ENCODE measurements at regions not wholly inside any gene's neighbourhood (a gene's known extent, or its start where the extent isn't known, plus 50 kb on each side); places are given as distances from the start of the nearest gene placed in this dataset.

DNA sequence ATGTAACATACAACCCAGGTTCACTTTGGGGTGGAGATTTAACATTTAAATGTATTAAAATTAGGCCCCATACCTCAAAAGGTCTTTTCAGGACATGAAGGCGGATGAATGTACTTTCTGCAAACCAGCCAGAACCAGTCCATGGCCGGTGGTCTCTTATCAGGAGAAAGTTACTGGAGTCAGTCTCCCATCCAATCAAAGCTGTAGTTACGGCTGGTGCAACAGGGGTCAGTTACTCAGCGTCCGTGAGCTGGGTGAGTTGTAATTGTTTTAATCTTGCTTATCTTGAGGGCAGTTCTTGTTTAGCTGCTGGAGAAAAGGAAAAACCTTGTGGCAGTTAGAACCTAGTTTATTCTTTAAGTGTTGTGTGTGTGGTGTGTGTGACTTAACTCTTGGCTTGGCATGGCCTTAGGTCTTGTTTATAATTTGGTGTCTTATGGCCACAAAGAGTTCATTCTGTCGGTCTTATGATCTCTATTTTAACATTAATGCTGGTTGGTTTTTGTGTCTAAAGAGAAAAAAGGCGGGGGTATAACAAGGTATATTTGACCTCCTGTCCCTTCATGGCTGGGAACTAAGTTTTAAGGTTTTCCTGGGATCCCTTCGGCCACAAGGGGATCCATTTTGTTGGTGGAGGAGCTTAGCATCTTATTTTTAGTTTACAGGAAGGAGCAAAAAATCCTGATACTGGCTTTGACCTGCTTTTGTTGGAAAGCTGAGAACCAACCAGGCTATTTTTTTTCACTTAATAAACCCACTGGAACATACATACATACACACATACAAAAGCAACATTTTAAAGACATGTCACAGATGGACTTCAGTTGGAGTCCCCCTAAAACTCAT is 143.5 kb upstream of the NCK2 start:
- WGBS = 61% methylated on average over 8 of the region's 8 CpGs
- no peak for DNase-seq (ENCODE audit: extremely low spot score)
- Histone ChIP-seq H3K4me1 (ENCODE audit: insufficient read depth) (no peaks in the 10 kb centered on the region), H3K36me3 (ENCODE audit: insufficient read depth) (no peaks in the 10 kb centered on the region), H3K4me3 (ENCODE audit: low read depth, low read length) (no peak overlapping the region), H3K27ac (ENCODE audit: low read depth) (no peak overlapping the region)

DNA sequence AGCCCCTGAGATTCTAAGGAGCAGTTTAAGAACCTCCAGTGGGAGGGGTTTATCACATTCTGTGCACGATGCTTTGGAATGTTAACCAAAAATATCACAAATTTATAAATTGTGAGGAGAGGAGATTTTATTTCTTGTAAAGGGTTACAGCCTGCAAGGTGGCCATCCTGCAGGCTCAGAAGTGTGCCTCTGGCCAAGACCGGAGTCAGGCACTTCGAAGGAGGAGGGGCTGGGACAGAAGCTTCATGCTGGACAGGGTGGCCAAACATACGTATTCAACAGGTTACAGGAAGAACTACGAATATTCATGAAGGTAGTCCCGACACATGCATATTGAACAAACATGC is 144.1 kb upstream of the NCK2 start:
- DNase-seq (ENCODE audit: extremely low spot score) = no peak
- H3K36me3 ChIP-seq (ENCODE audit: insufficient read depth) = no peaks in the 10 kb centered on the region
- no peak overlapping the region for H3K27ac ChIP-seq (ENCODE audit: low read depth)
- WGBS = 69% methylated on average over 6 of the region's 6 CpGs
- H3K4me1 ChIP-seq (ENCODE audit: insufficient read depth) = no peaks in the 10 kb centered on the region
- H3K4me3 ChIP-seq (ENCODE audit: low read depth, low read length) = no peak overlapping the region

DNA sequence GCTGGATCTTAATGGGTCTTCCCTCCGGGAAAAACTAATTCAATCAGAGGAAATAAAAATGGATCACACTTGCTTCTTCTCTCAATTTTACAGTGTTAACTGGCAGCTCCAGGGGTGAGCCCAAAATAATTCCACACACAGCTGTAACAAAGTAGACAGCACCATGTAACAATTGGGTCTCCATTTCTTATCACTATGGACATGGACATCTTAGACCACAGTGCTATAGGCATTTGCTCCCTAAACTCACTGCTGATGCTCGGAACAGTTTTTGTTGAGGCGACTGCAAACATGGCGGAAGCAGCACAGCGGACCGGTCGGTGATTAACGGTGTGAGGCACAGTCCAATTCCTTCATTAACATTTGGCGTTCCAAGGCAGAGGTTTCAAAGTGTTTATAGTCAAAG is 144.7 kb upstream of the NCK2 start:
- no peak overlapping the region for H3K4me3 ChIP-seq (ENCODE audit: low read depth, low read length)

DNA sequence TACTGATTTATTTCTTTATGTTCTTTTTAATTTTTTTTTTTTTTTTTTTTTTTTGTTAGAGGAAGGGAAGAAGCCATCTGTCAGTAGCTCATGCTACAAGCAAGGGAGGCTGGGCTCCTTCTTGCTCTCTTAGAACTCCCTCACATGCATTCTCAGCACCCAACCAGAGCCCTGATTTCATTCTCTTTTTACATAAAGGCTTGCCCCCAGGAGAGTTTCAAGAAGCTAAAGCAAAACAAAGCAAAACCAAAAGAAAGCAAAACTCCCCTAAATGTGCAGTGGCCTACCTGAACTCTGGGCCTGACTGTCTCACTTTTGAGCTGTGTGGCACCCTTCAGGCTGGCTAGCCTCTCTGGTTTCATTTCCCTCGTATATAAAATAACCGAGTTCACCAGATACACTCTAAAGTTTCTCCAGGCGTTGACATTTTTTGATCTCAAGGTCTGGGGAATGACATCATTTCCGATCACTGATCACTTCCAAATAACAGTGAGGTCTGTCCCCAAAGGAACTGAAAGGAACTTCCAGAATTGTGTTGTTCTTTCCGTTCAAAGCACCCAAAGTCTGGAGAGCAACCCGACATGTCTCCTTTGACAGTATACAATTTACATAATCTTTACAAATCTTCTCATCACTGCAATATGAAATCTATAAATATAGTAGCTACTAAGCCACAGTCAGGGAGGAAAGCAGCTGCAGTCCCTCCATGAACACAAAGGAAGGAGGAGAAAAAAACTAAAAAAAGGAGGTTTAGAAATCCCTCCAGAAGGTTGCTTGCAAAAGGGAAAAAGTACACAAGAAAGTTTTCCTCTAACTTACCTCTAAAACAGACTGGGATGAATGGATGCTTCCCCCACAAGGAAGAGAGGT is 145.6 kb upstream of the NCK2 start:
- Histone ChIP-seq H3K36me3 (ENCODE audit: insufficient read depth) (no peaks in the 10 kb centered on the region), H3K4me1 (ENCODE audit: insufficient read depth) (no peaks in the 10 kb centered on the region), H3K4me3 (ENCODE audit: low read depth, low read length) (no peak overlapping the region), H3K27ac (ENCODE audit: low read depth) (no peak overlapping the region)
- DNase-seq (ENCODE audit: extremely low spot score) = no peak
- 72% methylated on average over 6 of the region's 6 CpGs for WGBS

More for the DNA sequence above, 144.7 kb upstream of the NCK2 start:
- no peak for DNase-seq (ENCODE audit: extremely low spot score)
- no peaks in the 10 kb centered on the region for H3K36me3 ChIP-seq (ENCODE audit: insufficient read depth)
- no peak overlapping the region for H3K27ac ChIP-seq (ENCODE audit: low read depth)
- no peaks in the 10 kb centered on the region for H3K4me1 ChIP-seq (ENCODE audit: insufficient read depth)
- WGBS = 67% methylated on average over 9 of the region's 9 CpGs

DNA sequence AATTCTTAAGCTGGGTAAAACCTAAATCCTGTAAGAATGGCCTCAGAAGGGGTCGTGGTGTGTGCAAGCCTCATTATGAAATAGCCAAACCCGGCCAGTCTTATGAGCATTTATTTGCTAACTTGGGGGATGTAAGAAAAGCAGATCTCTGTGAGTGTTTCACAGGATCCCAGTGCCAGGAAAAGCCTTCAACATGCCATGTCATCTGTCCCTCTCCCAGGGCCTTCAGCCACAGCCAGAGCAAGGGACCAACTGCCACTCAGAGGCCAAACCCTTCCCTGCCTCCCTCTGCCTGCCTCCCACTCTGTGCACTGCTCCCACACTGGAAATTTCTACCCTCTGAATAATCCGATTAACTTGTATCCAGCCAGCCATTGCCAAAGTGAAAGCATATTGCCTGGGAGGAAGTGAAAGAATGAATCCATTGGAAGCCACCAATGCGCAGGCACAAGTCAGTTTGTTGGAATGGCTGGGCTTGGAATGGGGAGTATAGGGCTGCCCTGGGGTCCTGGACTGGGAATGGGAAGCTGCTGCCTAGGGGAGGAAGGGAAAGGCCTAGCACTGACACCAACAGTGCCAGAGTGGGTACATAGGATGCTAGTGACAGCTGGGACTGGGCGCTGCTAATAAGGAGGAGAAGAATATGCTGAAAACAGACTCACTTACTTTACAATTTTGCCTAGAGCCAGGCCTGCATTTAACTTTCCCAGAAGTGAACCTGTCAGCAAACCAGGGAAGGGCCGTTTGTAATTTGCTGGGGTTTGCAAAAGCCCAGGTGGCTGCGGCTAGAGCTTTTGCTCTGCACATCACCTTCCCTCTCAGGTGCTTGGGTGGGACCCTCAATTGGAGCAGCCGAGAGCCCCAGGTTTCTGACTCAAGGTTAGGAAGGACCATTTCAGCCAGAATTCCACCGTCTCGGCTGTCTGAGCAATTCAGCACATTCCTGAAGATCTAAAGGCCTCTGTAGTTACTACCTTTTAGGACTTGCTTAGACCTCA is 146.6 kb upstream of the NCK2 start:
- 88% methylated on average over 10 of the region's 10 CpGs for WGBS
- no peak for DNase-seq (ENCODE audit: extremely low spot score)
- H3K36me3 ChIP-seq (ENCODE audit: insufficient read depth) = no peaks in the 10 kb centered on the region
- H3K4me1 ChIP-seq (ENCODE audit: insufficient read depth) = no peaks in the 10 kb centered on the region
- H3K27ac ChIP-seq (ENCODE audit: low read depth) = no peak overlapping the region
- no peak overlapping the region for H3K4me3 ChIP-seq (ENCODE audit: low read depth, low read length)

DNA sequence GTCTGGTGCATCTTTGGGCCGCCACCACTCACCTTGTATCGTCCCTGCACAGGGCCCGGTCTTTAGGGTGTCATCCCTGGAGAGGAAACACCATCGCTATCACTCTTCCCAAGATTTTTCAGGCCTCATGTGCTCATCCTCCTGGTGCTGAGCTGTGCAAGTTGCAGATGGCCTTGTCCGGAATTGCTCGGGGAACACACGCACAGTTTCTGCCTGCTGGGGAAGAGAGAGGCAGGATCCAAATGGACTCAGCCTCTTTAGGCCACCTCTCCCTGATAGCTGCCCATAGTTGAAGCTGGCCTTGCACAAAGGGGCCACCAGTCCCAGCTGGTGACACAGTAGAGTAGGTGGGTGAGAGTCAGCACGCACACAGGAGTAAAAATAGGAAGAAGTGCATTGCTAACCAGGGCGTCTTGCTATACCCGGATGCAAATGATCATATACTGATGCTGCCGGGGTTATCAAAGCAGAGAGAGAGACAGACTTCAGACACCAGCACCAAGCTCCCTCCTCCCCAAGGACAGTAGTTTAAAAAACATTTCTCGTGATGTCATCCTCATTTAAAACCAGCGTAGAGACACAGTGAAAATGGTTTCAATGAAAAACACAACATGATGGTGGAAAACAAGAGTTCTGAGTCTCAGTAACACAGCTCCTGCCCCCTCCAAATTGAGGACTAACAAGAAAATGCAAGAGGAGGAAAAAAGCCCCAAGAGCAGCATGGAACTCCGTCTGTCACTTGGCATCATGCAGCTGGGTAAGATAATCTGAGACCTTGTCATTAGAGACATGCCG is 147.5 kb upstream of the NCK2 start:
- Histone ChIP-seq H3K4me3 (ENCODE audit: low read depth, low read length) (no peak overlapping the region), H3K27ac (ENCODE audit: low read depth) (no peak overlapping the region), H3K4me1 (ENCODE audit: insufficient read depth) (no peaks in the 10 kb centered on the region), H3K36me3 (ENCODE audit: insufficient read depth) (no peaks in the 10 kb centered on the region)
- 92% methylated on average over 15 of the region's 15 CpGs for WGBS
- DNase-seq (ENCODE audit: extremely low spot score) = no peak

DNA sequence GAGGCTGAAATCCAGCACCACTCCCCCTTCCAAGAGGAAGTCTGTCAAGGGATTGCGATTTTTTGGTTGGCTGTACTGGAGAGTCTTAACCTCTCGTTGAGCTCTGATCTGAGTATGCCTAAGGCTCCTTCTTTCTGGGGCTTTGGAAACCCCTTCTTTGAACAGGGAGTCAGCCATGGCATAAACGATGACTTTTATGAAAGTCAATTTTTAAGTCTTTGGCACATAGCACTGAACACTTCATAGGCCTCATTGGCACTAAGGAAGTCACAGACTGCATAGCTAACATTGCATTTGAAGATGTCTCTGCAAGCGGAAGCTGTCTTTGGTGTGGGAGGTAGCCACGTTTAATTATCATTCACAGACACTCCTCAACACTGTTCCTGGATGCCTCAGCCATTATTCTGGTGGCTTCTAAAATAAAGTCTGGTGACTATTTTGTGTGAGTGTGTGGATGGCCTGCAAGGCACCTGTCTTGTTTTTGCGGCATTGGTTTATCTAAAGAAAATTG is 148.2 kb upstream of the NCK2 start:
- H3K4me3 ChIP-seq (ENCODE audit: low read depth, low read length) = no peak overlapping the region
- no peak overlapping the region for H3K27ac ChIP-seq (ENCODE audit: low read depth)
- H3K36me3 ChIP-seq (ENCODE audit: insufficient read depth) = no peaks in the 10 kb centered on the region
- no peak for DNase-seq (ENCODE audit: extremely low spot score)
- 94% methylated on average over 6 of the region's 6 CpGs for WGBS
- H3K4me1 ChIP-seq (ENCODE audit: insufficient read depth) = no peaks in the 10 kb centered on the region

DNA sequence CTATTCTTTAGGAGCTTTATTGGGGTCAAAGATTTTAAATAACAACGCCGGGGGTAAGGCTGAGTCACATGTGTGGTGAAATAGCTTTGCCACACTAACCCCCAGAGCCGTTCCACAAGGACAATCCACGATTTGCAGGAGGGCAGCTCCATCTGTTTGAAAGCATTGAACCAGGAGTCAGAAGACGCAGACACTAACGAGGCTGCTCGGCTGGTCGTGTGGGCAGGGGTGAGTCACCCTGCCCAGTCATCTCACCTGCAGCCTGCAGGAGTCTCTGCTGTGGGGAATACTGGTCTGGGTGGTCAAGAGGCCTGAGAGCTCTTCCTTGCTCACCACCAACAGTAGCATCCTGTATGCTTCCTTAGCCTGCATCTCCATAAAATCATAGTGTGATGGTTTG is 149.2 kb upstream of the NCK2 start:
- no peaks in the 10 kb centered on the region for H3K36me3 ChIP-seq (ENCODE audit: insufficient read depth)
- 81% methylated on average over 8 of the region's 8 CpGs for WGBS
- no peak for DNase-seq (ENCODE audit: extremely low spot score)
- no peak overlapping the region for H3K4me3 ChIP-seq (ENCODE audit: low read depth, low read length)
- no peaks in the 10 kb centered on the region for H3K4me1 ChIP-seq (ENCODE audit: insufficient read depth)
- no peak overlapping the region for H3K27ac ChIP-seq (ENCODE audit: low read depth)

DNA sequence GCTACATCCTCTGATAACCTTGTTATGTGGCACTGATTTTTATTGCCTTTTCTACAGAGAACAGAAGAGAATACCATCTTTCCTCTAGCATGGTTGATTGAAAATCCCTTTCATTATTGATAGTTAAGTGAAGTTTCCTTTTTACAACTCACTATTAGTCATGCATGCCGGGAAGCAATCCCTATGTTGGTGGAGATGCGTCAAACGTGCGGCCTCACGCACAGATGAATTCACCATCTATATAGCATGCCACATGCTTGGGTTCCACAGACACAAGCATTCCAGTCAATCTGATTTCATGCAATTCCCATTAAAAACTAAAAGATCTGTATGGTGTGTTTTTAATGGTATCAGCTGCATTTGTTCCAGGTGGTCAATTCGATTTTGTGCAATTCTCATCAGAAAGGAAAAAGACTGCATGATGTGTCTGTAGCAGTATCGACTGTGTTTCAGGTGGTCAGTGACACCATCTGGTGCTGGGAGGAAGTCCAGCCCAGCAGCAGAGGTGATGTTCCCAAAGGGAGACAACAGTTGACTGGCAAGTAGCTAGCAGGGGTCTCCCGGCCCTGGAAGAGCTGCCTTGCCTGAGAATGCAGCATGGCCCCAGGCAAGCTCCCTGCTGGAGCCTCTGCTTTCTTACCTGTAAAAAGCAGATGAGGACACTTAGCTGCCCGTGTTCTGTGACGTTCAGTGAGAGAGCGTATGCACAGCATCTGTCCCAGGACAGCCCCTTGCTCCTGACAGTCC is 151.3 kb upstream of the NCK2 start:
- WGBS = 91% methylated on average over 11 of the region's 11 CpGs
- H3K4me1 ChIP-seq (ENCODE audit: insufficient read depth) = no peaks in the 10 kb centered on the region

DNA sequence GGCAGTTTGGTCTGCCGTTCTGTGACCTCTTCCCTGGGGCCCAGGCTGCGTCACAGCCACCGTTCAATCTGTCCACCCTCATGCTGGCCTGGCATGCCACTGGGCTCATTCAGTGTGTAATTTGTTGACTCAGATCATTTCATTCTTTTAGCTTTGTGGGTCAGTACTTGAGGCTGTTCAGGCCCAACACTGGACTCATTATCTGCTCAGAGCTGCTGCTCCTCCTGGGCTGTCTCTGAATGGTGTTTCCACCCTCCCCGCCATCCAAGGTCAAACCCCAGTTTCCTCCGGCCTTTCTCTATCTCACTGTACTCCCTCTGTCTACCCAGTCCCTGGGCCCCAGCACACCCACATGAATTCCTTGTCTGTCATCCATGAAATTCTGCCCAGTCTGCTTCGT is 152.4 kb upstream of the NCK2 start:
- H3K4me1 ChIP-seq (ENCODE audit: insufficient read depth) = no peaks in the 10 kb centered on the region
- no peak overlapping the region for H3K27ac ChIP-seq (ENCODE audit: low read depth)
- 89% methylated on average over 6 of the region's 6 CpGs for WGBS
- H3K4me3 ChIP-seq (ENCODE audit: low read depth, low read length) = no peak overlapping the region
- DNase-seq (ENCODE audit: extremely low spot score) = no peak
- H3K36me3 ChIP-seq (ENCODE audit: insufficient read depth) = no peaks in the 10 kb centered on the region

More for the DNA sequence above, 151.3 kb upstream of the NCK2 start:
- Histone ChIP-seq H3K4me3 (ENCODE audit: low read depth, low read length) (no peak overlapping the region), H3K27ac (ENCODE audit: low read depth) (no peak overlapping the region), H3K36me3 (ENCODE audit: insufficient read depth) (no peaks in the 10 kb centered on the region)
- no peak for DNase-seq (ENCODE audit: extremely low spot score)

DNA sequence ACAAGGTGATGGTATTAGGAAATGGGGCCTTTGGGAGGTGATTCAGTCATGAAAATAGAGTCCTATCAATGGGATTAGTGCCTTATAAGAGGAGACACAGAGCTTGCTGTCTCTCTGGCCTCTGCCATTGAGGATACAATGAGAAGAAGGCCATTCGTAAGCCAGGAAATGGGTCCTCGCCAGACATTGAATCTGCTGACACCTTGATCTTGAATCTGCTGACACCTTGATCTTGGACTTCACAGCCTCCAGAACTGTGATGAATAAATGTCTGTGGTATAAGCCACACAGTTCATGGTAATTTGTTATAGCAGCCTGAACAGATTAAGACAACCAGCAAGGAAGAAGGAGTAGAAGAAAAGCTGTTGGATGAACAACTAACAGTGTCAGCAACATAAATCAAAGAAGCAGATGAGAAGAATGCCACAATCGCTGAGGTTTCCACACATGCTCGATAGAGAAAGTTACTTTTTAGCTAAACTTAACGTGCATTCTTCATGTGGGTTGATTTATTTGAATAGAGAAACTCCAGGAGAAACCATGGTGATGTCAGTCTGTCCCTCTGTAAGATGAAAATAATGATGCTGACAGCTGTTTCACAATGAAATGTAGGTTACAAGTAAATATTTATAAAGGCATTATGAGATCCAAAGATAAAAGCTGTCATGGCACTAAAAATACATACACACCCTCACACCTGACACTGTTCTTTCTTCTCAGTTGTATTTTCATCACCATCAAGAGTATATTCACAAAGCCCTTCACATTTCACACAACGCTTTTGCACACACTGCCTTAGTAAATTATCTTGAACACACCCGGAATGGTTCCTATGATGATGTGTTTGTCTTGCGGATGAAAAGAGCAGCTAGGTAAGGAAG is 153.7 kb upstream of the NCK2 start:
- Histone ChIP-seq H3K27ac (ENCODE audit: low read depth) (no peak overlapping the region), H3K36me3 (ENCODE audit: insufficient read depth) (no peaks in the 10 kb centered on the region), H3K4me1 (ENCODE audit: insufficient read depth) (no peaks in the 10 kb centered on the region), H3K4me3 (ENCODE audit: low read depth, low read length) (no peak overlapping the region)
- 79% methylated on average over 8 of the region's 8 CpGs for WGBS
- no peak for DNase-seq (ENCODE audit: extremely low spot score)

All from urinary bladder (tissue), 3 donors.